A673 (cell line): ENCODE measurements at regions not wholly inside any gene's neighbourhood (a gene's known extent, or its start where the extent isn't known, plus 50 kb on each side); places are given as distances from the start of the nearest gene placed in this dataset.

Source experiments
- BruUV-seq: library from RNA; stranded (reverse); fragments of 400-500 nt; replicated peaks from 2 replicates; lab custom pipeline; 2021; lab: Mats Ljungman, UMichigan
- CTCF ChIA-PET: fragments of 300-600 bp; sonication (Branson Sonifier 250); formaldehyde crosslinking; loops from one replicate; lab custom pipeline; 2022; ENCODE audit warnings: antibody characterized with exemption; lab: Charles Lee
- POLR2A ChIA-PET: fragments of 300-600 bp; sonication (Branson Sonifier 250); formaldehyde crosslinking; loops from one replicate; lab custom pipeline; 2022; ENCODE audit warnings: antibody characterized with exemption; ENCODE audit not compliant: low non-redundant PET; lab: Charles Lee
- DNase-seq: peaks from one replicate; pipeline ENCODE4 v3.0.0-alpha.2; 2015; ENCODE audit warnings: low spot score
- H3K27ac ChIP-seq: fragments of 200-600 bp; sonication (generic); 2 replicates; pipeline ENCODE4 v1.5.1; 2016; ENCODE audit warnings: mixed run types, low read depth, mild to moderate bottlenecking, mixed read lengths, antibody characterized with exemption, low read length; ENCODE audit not compliant: poor library complexity, severe bottlenecking
- H3K27me3 ChIP-seq: fragments of 200-600 bp; sonication (generic); replicated peaks from 2 replicates; pipeline ENCODE4 v1.6.1; 2017; ENCODE audit warnings: mixed run types, low read depth, mild to moderate bottlenecking, mixed read lengths, antibody characterized with exemption, low read length; ENCODE audit not compliant: insufficient read depth, poor library complexity
- H3K36me3 ChIP-seq: fragments of 200-600 bp; sonication (generic); 2 replicates; pipeline ENCODE4 v1.6.1; 2016; ENCODE audit warnings: mixed run types, mild to moderate bottlenecking, mixed read lengths, antibody characterized with exemption, low read length; ENCODE audit not compliant: insufficient read depth, poor library complexity, severe bottlenecking
- H3K4me1 ChIP-seq: fragments of 200-600 bp; sonication (generic); 2 replicates; pipeline ENCODE4 v1.6.1; 2017; ENCODE audit warnings: mixed run types, mild to moderate bottlenecking, mixed read lengths, antibody characterized with exemption, low read length; ENCODE audit not compliant: insufficient read depth, poor library complexity, severe bottlenecking
- H3K4me3 ChIP-seq: fragments of 200-600 bp; sonication (generic); 2 replicates; pipeline ENCODE4 v1.5.1; 2016; ENCODE audit warnings: low read depth, mixed run types, mild to moderate bottlenecking, mixed read lengths, low read length; ENCODE audit not compliant: poor library complexity, severe bottlenecking
- H3K9me3 ChIP-seq: fragments of 200-600 bp; sonication (generic); 2 replicates; pipeline ENCODE4 v1.6.1; 2016; ENCODE audit warnings: mixed run types, low read depth, mild to moderate bottlenecking, mixed read lengths, antibody characterized with exemption, low read length; ENCODE audit not compliant: poor library complexity, severe bottlenecking
- EZH2 ChIP-seq: fragments of 200-600 bp; sonication (generic); IDR thresholded peaks from 2 replicates; pipeline ENCODE4 v1.6.1; 2017; ENCODE audit warnings: borderline replicate concordance, low read depth, mild to moderate bottlenecking, mixed read lengths, antibody characterized with exemption, low read length; ENCODE audit not compliant: poor library complexity, severe bottlenecking
- intact Hi-C: fragments of 100-400 bp; cut with micrococcal nuclease; formaldehyde crosslinking; loops from one replicate; pipeline ENCODE4 v1.10.0; 2022; ENCODE audit not compliant: unreplicated experiment
- TF ChIP-seq, protein P1 (sequence below): fragments of 300-800, 200-600 bp; sonication (generic); conservative IDR thresholded peaks from 2 replicates; pipeline ENCODE4 v1.5.1; 2017; ENCODE audit warnings: low read depth, mild to moderate bottlenecking, antibody characterized with exemption, low read length, moderate library complexity, mixed read lengths

DNA sequence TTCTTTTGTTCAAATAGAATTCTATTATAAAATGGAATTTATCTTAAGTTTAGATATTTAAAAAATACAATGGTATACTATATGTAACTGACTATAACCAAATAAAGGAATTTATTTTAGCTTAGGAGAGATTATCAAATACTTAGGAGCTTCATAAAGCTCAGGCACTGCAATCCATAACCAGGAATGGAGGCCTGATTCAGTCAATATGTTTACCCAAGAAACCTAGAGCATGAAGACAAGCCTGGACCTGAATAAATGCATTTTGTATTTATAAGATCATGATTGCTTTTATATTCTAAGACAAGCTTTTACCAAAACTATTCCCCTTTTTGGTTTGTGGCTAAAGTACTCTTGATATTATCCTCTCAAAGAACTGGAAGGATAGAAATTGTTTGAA, 742.6 kb downstream of the FAT4 start:
- H3K27me3 ChIP-seq = no peaks in the 10 kb centered on the region
- CTCF ChIA-PET = no interaction called here
- TF ChIP-seq, protein P1, sequence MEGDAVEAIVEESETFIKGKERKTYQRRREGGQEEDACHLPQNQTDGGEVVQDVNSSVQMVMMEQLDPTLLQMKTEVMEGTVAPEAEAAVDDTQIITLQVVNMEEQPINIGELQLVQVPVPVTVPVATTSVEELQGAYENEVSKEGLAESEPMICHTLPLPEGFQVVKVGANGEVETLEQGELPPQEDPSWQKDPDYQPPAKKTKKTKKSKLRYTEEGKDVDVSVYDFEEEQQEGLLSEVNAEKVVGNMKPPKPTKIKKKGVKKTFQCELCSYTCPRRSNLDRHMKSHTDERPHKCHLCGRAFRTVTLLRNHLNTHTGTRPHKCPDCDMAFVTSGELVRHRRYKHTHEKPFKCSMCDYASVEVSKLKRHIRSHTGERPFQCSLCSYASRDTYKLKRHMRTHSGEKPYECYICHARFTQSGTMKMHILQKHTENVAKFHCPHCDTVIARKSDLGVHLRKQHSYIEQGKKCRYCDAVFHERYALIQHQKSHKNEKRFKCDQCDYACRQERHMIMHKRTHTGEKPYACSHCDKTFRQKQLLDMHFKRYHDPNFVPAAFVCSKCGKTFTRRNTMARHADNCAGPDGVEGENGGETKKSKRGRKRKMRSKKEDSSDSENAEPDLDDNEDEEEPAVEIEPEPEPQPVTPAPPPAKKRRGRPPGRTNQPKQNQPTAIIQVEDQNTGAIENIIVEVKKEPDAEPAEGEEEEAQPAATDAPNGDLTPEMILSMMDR = no peak
- TF ChIP-seq EZH2 = no peak
- H3K4me3 ChIP-seq = no peak overlapping the region
- H3K9me3 ChIP-seq = no peaks in the 10 kb centered on the region
- no peak overlapping the region for H3K27ac ChIP-seq
- no peak for DNase-seq
- POLR2A ChIA-PET = no interaction called here
- H3K36me3 ChIP-seq = no peaks in the 10 kb centered on the region
- peaks cover 4% of the 10 kb centered on the region for H3K4me1 ChIP-seq
- intact Hi-C loops = no loop called here
- no TSS peak for BruUV-seq

DNA sequence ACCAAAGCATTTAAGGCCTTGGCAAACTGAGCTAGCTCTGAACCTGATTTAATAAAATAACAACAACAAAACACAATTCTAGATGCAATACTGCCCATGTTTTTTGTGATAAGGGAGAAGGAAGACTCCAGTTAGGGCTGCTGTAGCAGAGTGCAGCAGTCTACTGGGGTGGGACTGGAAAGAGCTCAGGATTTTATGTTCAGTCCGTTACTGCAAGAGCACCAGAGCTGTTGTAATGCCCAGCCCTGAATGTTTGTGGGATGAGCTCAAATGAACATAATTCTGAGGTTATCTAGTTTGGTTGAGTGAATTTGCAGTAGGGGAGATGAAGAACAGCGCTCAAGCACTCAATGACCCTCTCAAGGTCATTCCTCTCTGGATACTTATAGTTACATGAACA, 743.8 kb downstream of the FAT4 start:
- DNase-seq = no peak
- no TSS peak for BruUV-seq
- TF ChIP-seq, protein P1 = no peak
- no peak for TF ChIP-seq EZH2
- Histone ChIP-seq H3K4me3 (no peak overlapping the region), H3K9me3 (no peaks in the 10 kb centered on the region), H3K4me1 (no peaks in the 10 kb centered on the region), H3K36me3 (no peaks in the 10 kb centered on the region), H3K27me3 (no peaks in the 10 kb centered on the region), H3K27ac (no peak overlapping the region)
- intact Hi-C loops = no loop called here
- CTCF ChIA-PET = no interaction called here
- POLR2A ChIA-PET = no interaction called here

DNA sequence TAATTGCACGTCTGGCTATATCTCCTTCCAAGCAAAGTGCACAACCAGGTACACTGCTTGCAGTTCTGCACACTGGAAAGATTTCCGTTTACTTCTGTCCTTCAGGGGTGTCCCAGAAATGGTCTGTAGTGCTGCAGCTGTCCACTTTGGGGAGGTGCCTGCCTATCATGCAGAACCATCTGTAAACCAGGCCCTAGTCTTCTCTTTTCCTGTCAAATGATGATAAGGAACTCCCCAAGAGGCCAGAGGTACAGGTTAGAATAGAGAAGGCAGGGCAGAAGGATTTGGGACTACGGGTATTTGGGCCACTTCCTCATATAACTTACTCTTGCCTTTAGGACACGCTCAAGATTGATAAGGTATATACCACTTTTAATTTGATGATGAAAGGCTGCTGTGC, 746.9 kb downstream of the FAT4 start:
- POLR2A ChIA-PET = no interaction called here
- Histone ChIP-seq H3K9me3 (no peaks in the 10 kb centered on the region), H3K36me3 (no peaks in the 10 kb centered on the region), H3K27me3 (no peaks in the 10 kb centered on the region), H3K4me3 (no peak overlapping the region), H3K27ac (no peak overlapping the region), H3K4me1 (no peaks in the 10 kb centered on the region)
- CTCF ChIA-PET = no interaction called here
- intact Hi-C loops = no loop called here
- TF ChIP-seq EZH2 = no peak
- BruUV-seq = no TSS peak
- no peak for DNase-seq

DNA sequence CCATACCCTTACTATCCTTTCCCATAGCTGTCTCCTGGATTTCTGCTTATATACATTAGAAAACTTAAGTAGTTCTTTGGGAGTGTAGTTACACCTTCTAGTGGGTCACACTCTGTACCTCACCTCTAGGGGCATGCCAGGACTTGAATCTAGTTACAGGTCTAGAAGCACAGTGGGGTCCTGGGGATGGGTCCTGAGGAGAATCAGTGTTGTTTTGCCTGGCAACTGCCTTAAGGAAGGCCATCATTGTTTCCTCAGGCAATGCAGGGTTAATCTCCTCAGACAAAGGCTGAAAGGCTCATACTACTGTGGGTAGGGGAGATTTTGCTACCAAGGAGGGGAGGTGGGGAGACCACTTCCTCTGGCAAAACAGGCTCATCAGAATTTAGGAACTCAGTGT, 750.3 kb downstream of the FAT4 start:
- BruUV-seq = no TSS peak
- ChIA-PET CTCF (no interaction called here), POLR2A (no interaction called here)
- TF ChIP-seq EZH2 = no peak
- TF ChIP-seq, protein P1 = no peak
- Histone ChIP-seq H3K4me1 (no peaks in the 10 kb centered on the region), H3K27me3 (no peaks in the 10 kb centered on the region), H3K27ac (no peak overlapping the region), H3K36me3 (no peaks in the 10 kb centered on the region), H3K4me3 (no peak overlapping the region), H3K9me3 (no peaks in the 10 kb centered on the region)
- DNase-seq = no peak
- intact Hi-C loops = no loop called here
